ENCODE measurements at regions not wholly inside any gene's neighbourhood (a gene's known extent, or its start where the extent isn't known, plus 50 kb on each side); places are given as distances from the start of the nearest gene placed in this dataset.
"Not testable (repeated sequence)": the region's sequence is repeated elsewhere in the genome, so short reads cannot be mapped to it uniquely, and the experiment has no call there.

DNA sequence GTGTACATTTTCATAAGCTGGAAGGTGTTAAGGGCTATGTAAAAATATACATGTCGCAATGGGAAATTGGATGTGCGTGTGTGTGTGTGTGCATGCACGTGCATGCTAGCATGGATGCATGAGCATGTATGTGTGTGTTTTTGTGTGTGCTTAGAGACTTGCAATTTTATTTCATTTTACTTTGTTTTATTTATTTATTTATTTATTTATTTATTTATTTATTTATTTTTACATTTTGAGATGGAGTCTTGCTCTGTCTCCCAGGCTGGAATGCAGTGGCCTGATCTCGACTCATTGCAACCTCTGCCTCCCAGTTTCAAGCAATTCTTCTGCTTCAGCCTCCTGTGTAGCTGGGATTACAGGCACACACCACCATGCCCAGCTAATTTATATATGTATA is 50.4 kb upstream of the CDH9 start:
- ATAC-seq; DNase-seq (ENCODE audit: low spot score): not testable (repeated sequence)
